H54 (cell line): ENCODE measurements at regions not wholly inside any gene's neighbourhood (a gene's known extent, or its start where the extent isn't known, plus 50 kb on each side); places are given as distances from the start of the nearest gene placed in this dataset.
"Not testable (repeated sequence)": the region's sequence is repeated elsewhere in the genome, so short reads cannot be mapped to it uniquely, and the experiment has no call there.

Experiments
- DNase-seq: peaks from one replicate; pipeline ENCODE4 v3.0.0; 2011; ENCODE audit warnings: low spot score, mixed read lengths; ENCODE audit not compliant: insufficient read length
- FAIRE-seq: peaks from 3 replicates; lab custom pipeline; 2011; peaks lifted over from hg19 to GRCh38; lab: Jason Lieb, UNC

- FAIRE-seq, DNase-seq: not testable (repeated sequence)
Measured at GRCh38 chr7:76971201-76971600, 61.0 kb downstream of the SPDYE17 start.

GRCh38 chr7:76969892-76970291 is 62.3 kb downstream of the SPDYE17 start:
- FAIRE-seq, DNase-seq: not testable (repeated sequence)

GRCh38 chr7:76965731-76966548 is 66.2 kb downstream of the SPDYE17 start:
- not testable (repeated sequence) for FAIRE-seq, DNase-seq

- not testable (repeated sequence) for DNase-seq, FAIRE-seq
Measured at GRCh38 chr7:76964050-76964449, 68.1 kb downstream of the SPDYE17 start.

GRCh38 chr7:76963061-76963460 is 69.1 kb downstream of the SPDYE17 start:
- DNase-seq, FAIRE-seq: not testable (repeated sequence)

GRCh38 chr7:76960400-76960986 is 71.7 kb downstream of the SPDYE17 start:
- DNase-seq, FAIRE-seq: not testable (repeated sequence)

GRCh38 chr7:76959573-76960399 is 72.4 kb downstream of the SPDYE17 start:
- not testable (repeated sequence) for FAIRE-seq, DNase-seq

GRCh38 chr7:76956531-76956930 is 75.6 kb downstream of the SPDYE17 start:
- FAIRE-seq, DNase-seq: not testable (repeated sequence)

GRCh38 chr7:76955124-76955523 is 77.0 kb downstream of the SPDYE17 start:
- FAIRE-seq, DNase-seq: not testable (repeated sequence)

GRCh38 chr7:76944603-76945002 is 87.6 kb downstream of the SPDYE17 start:
- DNase-seq, FAIRE-seq: not testable (repeated sequence)

- peak; percentile 50 for FAIRE-seq
- DNase-seq: not testable (repeated sequence)
Measured at GRCh38 chr7:76941809-76942765, 90.1 kb downstream of the SPDYE17 start.

- FAIRE-seq, DNase-seq: not testable (repeated sequence)
Measured at GRCh38 chr7:76937781-76938180, 94.4 kb downstream of the SPDYE17 start.

- DNase-seq, FAIRE-seq: not testable (repeated sequence)
Measured at GRCh38 chr7:76937330-76937729, 94.8 kb downstream of the SPDYE17 start.

- FAIRE-seq, DNase-seq: not testable (repeated sequence)
Measured at GRCh38 chr7:76936346-76936745, 95.8 kb downstream of the SPDYE17 start.

- DNase-seq, FAIRE-seq: not testable (repeated sequence)
Measured at GRCh38 chr7:76934711-76935110, 97.5 kb downstream of the SPDYE17 start.

- DNase-seq: not testable (repeated sequence)
- FAIRE-seq: peak; percentile 48
Measured at GRCh38 chr7:76932957-76933356, 99.2 kb downstream of the SPDYE17 start.

- not testable (repeated sequence) for FAIRE-seq, DNase-seq
Measured at GRCh38 chr7:76931441-76931840, 100.7 kb downstream of the SPDYE17 start.

- FAIRE-seq, DNase-seq: not testable (repeated sequence)
Measured at GRCh38 chr7:76930416-76930815, 101.7 kb downstream of the SPDYE17 start.

- DNase-seq, FAIRE-seq: not testable (repeated sequence)
Measured at GRCh38 chr7:76928751-76929150, 103.4 kb downstream of the SPDYE17 start.
